ENCODE measurements at regions not wholly inside any gene's neighbourhood (a gene's known extent, or its start where the extent isn't known, plus 50 kb on each side); places are given as distances from the start of the nearest gene placed in this dataset.

- Histone ChIP-seq H3K79me1 (ENCODE audit: insufficient read depth, low read depth, low read length, poor library complexity, severe bottlenecking) (no peaks in the 10 kb centered on the region), H4K91ac (ENCODE audit: insufficient read length, low read depth, low read length) (no peak overlapping the region), H4K20me1 (ENCODE audit: control insufficient read depth, insufficient read depth, insufficient read length) (no peaks in the 10 kb centered on the region), H3K27me3 (ENCODE audit: insufficient read depth, low read length) (no peaks in the 10 kb centered on the region), H3K18ac (ENCODE audit: insufficient read length, low read depth, low read length) (no peak overlapping the region), H2BK5ac (ENCODE audit: insufficient read length, low read length) (no peak overlapping the region), H3K4me2 (ENCODE audit: insufficient read depth, insufficient read length, low read length) (no peak overlapping the region), H3K4me1 (ENCODE audit: insufficient read depth, low read length) (no peaks in the 10 kb centered on the region), H2BK15ac (ENCODE audit: low read depth, low read length) (no peak overlapping the region), H2BK20ac (ENCODE audit: low read depth, low read length, poor library complexity, severe bottlenecking) (no peak overlapping the region), H3K9me3 (ENCODE audit: control insufficient read depth, low read depth, low read length) (peaks cover 1% of the 10 kb centered on the region), H2BK120ac (ENCODE audit: low read depth, low read length, poor library complexity, severe bottlenecking) (no peak overlapping the region), H2AK5ac (ENCODE audit: insufficient read length, low read length) (no peak overlapping the region), H3K23ac (ENCODE audit: insufficient read length, low read depth, low read length) (no peak overlapping the region), H3K9ac (ENCODE audit: extremely low read depth, insufficient read length, low read length) (no peak overlapping the region), H2AFZ (ENCODE audit: low read length) (no peak overlapping the region), H2BK12ac (ENCODE audit: insufficient read length, low read depth, low read length) (no peak overlapping the region), H3K23me2 (ENCODE audit: insufficient read length, low read depth, low read length, poor library complexity, severe bottlenecking) (no peaks in the 10 kb centered on the region), H3K4ac (ENCODE audit: low read depth, low read length) (no peak overlapping the region), H4K8ac (replicated peaks; ENCODE audit: insufficient read length, low read depth, low read length) (no peak overlapping the region), H3T11ph (ENCODE audit: low read length) (no peak overlapping the region), H3K27ac (ENCODE audit: insufficient read length, low read depth, low read length) (no peak overlapping the region), H3K56ac (ENCODE audit: insufficient read length, low read depth, low read length) (no peak overlapping the region), H3K79me2 (ENCODE audit: insufficient read depth, low read length) (no peaks in the 10 kb centered on the region), H4K5ac (ENCODE audit: insufficient read length, low read depth, low read length) (no peak overlapping the region), H3K14ac (ENCODE audit: insufficient read depth, low read length) (no peak overlapping the region)
- DNase-seq, result no peak
- WGBS (ENCODE audit: extremely low coverage, insufficient read length, low lambda C conversion rate), result no CpG with 5 or more reads among the region's 1 CpG
- Mint-ChIP-seq H3K4me3 (no peak overlapping the region), H3K27me3 (ENCODE audit: low read depth) (peaks cover 16% of the 10 kb centered on the region), H3K4me1 (peaks cover 12 to 16% of the 10 kb centered on the region in 2 experiments), H3K36me3 (ENCODE audit: insufficient read depth in 1 of 3, low read depth in 3 of 3) (peaks cover 0 to 14% (median 5%) of the 10 kb centered on the region in 3 experiments; a peak in 3 of 7 replicates), H3K27ac (no peak overlapping the region), H3K9me3 (peaks cover 9% of the 10 kb centered on the region in 2 experiments)
- TF ChIP-seq CTCF (conservative IDR thresholded peaks at IDR 0.05), result no peak
These were observed 64.1 kb upstream of the RAPGEF4 start for GRCh38 chr2:172671501-172671900.

Measured in H9 (cell line).